ENCODE measurements at regions not wholly inside any gene's neighbourhood (a gene's known extent, or its start where the extent isn't known, plus 50 kb on each side); places are given as distances from the start of the nearest gene placed in this dataset.

GRCh38 chr6:95923518-95923917 lies 92.3 kb upstream of the FUT9 start:
- TF ChIP-seq, protein P1, sequence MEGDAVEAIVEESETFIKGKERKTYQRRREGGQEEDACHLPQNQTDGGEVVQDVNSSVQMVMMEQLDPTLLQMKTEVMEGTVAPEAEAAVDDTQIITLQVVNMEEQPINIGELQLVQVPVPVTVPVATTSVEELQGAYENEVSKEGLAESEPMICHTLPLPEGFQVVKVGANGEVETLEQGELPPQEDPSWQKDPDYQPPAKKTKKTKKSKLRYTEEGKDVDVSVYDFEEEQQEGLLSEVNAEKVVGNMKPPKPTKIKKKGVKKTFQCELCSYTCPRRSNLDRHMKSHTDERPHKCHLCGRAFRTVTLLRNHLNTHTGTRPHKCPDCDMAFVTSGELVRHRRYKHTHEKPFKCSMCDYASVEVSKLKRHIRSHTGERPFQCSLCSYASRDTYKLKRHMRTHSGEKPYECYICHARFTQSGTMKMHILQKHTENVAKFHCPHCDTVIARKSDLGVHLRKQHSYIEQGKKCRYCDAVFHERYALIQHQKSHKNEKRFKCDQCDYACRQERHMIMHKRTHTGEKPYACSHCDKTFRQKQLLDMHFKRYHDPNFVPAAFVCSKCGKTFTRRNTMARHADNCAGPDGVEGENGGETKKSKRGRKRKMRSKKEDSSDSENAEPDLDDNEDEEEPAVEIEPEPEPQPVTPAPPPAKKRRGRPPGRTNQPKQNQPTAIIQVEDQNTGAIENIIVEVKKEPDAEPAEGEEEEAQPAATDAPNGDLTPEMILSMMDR (conservative IDR thresholded peaks at IDR 0.05) = peak; percentile 61
- TF ChIP-seq ZFX (IDR thresholded peaks at IDR 0.05) = no peak

Measured in C4-2B (cell line).